Activated T-helper 9 cell treated with anti-CD3 and anti-CD28 coated beads, Interleukin-2, amount 50 U/mL, for 16 hours (primary cell): ENCODE measurements at regions not wholly inside any gene's neighbourhood (a gene's known extent, or its start where the extent isn't known, plus 50 kb on each side); places are given as distances from the start of the nearest gene placed in this dataset.

Source experiments
- DNase-seq: peaks from one replicate; pipeline ENCODE4 v3.0.0-alpha.2; 2020; ENCODE audit warnings: low read depth

- DNase-seq: no peak
Observed at GRCh38 chr3:8201886-8202285, 299.7 kb upstream of the LMCD1 start.

- DNase-seq: no peak
Observed at GRCh38 chr3:8204331-8204730, 297.3 kb upstream of the LMCD1 start.

GRCh38 chr3:8204853-8205650 lies 296.6 kb upstream of the LMCD1 start:
- no peak for DNase-seq

GRCh38 chr3:8205881-8206280 lies 295.7 kb upstream of the LMCD1 start:
- DNase-seq: no peak

GRCh38 chr3:8206971-8207617 lies 294.5 kb upstream of the LMCD1 start:
- no peak for DNase-seq

GRCh38 chr3:8210882-8211341 lies 290.7 kb upstream of the LMCD1 start:
- DNase-seq: no peak

GRCh38 chr3:8212794-8213193 lies 288.8 kb upstream of the LMCD1 start:
- no peak for DNase-seq

- no peak for DNase-seq
Observed at GRCh38 chr3:8213286-8213685, 288.3 kb upstream of the LMCD1 start.

- no peak for DNase-seq
Observed at GRCh38 chr3:8215821-8216220, 285.8 kb upstream of the LMCD1 start.

GRCh38 chr3:8218353-8218940 lies 283.2 kb upstream of the LMCD1 start:
- no peak for DNase-seq

GRCh38 chr3:8220291-8220690 lies 281.3 kb upstream of the LMCD1 start:
- DNase-seq: no peak

GRCh38 chr3:8223766-8224165 lies 277.9 kb upstream of the LMCD1 start:
- DNase-seq: no peak

- DNase-seq: no peak
Observed at GRCh38 chr3:8224941-8225340, 276.7 kb upstream of the LMCD1 start.

- no peak for DNase-seq
Observed at GRCh38 chr3:8233938-8234337, 267.7 kb upstream of the LMCD1 start.

GRCh38 chr3:8236264-8236663 lies 265.4 kb upstream of the LMCD1 start:
- DNase-seq: no peak

GRCh38 chr3:8237893-8238292 lies 263.7 kb upstream of the LMCD1 start:
- no peak for DNase-seq

GRCh38 chr3:8238432-8238831 lies 263.2 kb upstream of the LMCD1 start:
- no peak for DNase-seq

GRCh38 chr3:8239095-8239494 lies 262.5 kb upstream of the LMCD1 start:
- DNase-seq: no peak

GRCh38 chr3:8239718-8240695 lies 261.6 kb upstream of the LMCD1 start:
- no peak for DNase-seq

- DNase-seq: no peak
Observed at GRCh38 chr3:8246070-8246469, 255.6 kb upstream of the LMCD1 start.

GRCh38 chr3:8253201-8253600 lies 248.4 kb upstream of the LMCD1 start:
- DNase-seq: no peak

GRCh38 chr3:8254489-8254888 lies 247.1 kb upstream of the LMCD1 start:
- no peak for DNase-seq
